ENCODE measurements at regions not wholly inside any gene's neighbourhood (a gene's known extent, or its start where the extent isn't known, plus 50 kb on each side); places are given as distances from the start of the nearest gene placed in this dataset.

DNA sequence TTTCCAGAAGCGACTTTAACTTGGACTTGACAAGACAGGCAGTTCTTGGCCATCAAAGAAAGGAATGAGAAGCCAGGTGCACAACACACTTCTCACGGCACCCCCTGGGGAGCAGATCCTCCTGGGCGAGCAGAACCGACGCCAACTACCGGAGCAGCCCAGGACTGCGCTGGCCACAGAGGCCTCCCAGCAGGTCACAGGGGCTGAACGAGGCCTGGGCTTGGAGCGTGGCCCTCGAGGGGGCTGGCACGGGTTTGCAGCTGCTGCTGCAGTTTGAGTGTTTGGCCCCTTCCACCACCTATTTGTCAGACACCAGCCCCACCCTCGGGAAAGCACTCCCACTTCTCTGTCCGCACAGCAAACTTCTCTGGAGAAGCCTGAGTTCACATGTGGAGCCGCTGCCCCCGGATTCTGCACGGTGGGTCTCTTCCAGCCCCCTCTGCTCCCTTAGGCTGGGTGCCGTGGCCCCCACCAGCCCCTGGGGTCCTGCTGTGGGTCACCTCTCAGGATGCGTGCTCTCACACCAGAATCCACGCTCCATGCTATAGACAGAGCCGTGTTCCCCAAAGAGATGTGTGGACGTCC is 306.7 kb upstream of the SALL3 start:
- no peaks in the 10 kb centered on the region for H3K36me3 ChIP-seq
- no peaks in the 10 kb centered on the region for H3K27me3 ChIP-seq
- TF ChIP-seq POLR2A (IDR thresholded peaks at IDR 0.05), result no peak
- no peak for TF ChIP-seq CTCF (IDR thresholded peaks at IDR 0.05)
- no peaks in the 10 kb centered on the region for H3K9me3 ChIP-seq
- H3K4me1 ChIP-seq, result no peaks in the 10 kb centered on the region
- H3K27ac ChIP-seq, result no peak overlapping the region
- H3K4me3 ChIP-seq, result no peak overlapping the region
- peak in 1 of 3 donors; percentile 32 for DNase-seq

DNA sequence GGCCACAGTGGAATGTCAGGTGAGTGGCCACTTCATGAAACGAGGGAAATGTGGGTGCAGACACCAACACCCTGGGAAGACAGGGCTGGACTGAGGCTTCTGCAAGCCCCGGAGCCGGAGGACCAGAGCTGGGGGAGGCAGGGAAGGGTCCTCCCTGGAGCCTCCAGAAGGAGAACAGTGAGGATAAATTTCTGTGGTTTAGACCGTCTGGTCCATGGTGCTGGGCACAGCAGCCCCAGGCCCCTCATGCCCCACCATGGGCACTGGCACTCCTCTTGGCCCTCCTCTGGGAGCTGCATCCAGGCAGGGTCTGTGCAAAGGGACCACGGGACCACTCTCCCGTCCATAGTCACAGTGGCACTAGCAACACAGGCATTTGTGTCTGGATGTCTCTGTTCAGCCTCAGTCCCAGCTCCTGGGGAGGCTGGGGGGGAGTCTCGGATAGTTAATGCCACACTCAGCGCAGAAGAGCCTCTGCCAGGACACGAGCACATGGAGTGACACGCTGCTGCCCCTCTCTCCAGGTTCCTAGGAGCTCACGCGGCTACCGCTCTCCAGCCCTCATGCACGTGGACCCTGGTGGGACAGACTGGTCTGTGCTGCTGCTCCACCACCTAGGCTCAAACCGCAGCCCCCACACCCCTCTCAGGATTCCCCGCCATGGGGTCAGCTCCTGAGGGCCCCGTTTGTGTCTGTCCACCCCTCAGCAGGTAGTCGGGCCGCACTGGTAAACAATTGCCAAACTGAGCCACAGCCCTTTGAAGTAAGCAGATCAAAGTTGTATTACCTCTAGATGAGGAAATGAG is 305.9 kb upstream of the SALL3 start:
- no peaks in the 10 kb centered on the region for H3K9me3 ChIP-seq
- no peak overlapping the region for H3K4me3 ChIP-seq
- no peak for TF ChIP-seq POLR2A (IDR thresholded peaks at IDR 0.05)
- no peaks in the 10 kb centered on the region for H3K36me3 ChIP-seq
- H3K27ac ChIP-seq, result no peak overlapping the region
- peak in 1 of 3 donors; percentile 41 for DNase-seq
- no peaks in the 10 kb centered on the region for H3K27me3 ChIP-seq
- H3K4me1 ChIP-seq, result no peaks in the 10 kb centered on the region

DNA sequence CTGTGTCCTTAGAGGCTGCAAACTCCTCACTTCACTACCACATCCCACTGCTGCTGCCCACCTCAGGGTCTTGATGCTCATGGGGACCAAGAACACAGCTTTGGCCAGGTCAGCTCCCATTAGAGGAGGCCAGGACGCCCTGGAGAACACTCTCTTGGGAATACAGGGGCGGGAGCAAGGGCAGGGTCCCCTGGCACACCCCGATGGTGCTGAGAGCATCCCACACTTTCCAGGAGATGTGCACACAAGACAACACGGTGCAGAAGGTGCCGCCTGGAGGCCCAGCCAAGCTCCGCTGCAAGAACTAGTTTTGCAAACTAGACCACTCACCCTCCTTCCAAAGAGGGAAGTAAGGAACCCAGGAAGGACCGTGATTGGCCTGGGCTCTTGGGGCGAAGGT is 304.4 kb upstream of the SALL3 start:
- no peak overlapping the region for H3K4me3 ChIP-seq
- no peaks in the 10 kb centered on the region for H3K27me3 ChIP-seq
- H3K27ac ChIP-seq, result no peak overlapping the region
- H3K9me3 ChIP-seq, result no peaks in the 10 kb centered on the region
- TF ChIP-seq CTCF (IDR thresholded peaks at IDR 0.05), result no peak
- no peak for TF ChIP-seq POLR2A (IDR thresholded peaks at IDR 0.05)
- no peaks in the 10 kb centered on the region for H3K4me1 ChIP-seq
- H3K36me3 ChIP-seq, result no peaks in the 10 kb centered on the region
- DNase-seq, result no peak

- H3K27me3 ChIP-seq, result no peaks in the 10 kb centered on the region
- H3K4me1 ChIP-seq, result no peaks in the 10 kb centered on the region
- no peak for TF ChIP-seq CTCF (IDR thresholded peaks at IDR 0.05)
- no peak for TF ChIP-seq POLR2A (IDR thresholded peaks at IDR 0.05)
- no peak overlapping the region for H3K4me3 ChIP-seq
- no peak for DNase-seq
- H3K27ac ChIP-seq, result no peak overlapping the region
- no peaks in the 10 kb centered on the region for H3K9me3 ChIP-seq
- no peaks in the 10 kb centered on the region for H3K36me3 ChIP-seq
Observed at GRCh38 chr18:78676622-78677482, 302.8 kb upstream of the SALL3 start.

GRCh38 chr18:78677483-78678317 is 301.9 kb upstream of the SALL3 start:
- no peak for TF ChIP-seq POLR2A (IDR thresholded peaks at IDR 0.05)
- no peak for TF ChIP-seq CTCF (IDR thresholded peaks at IDR 0.05)
- Histone ChIP-seq H3K9me3 (no peaks in the 10 kb centered on the region), H3K36me3 (no peaks in the 10 kb centered on the region), H3K4me1 (no peaks in the 10 kb centered on the region), H3K4me3 (no peak overlapping the region), H3K27me3 (no peaks in the 10 kb centered on the region), H3K27ac (no peak overlapping the region)
- DNase-seq, result no peak
